ENCODE measurements at regions not wholly inside any gene's neighbourhood (a gene's known extent, or its start where the extent isn't known, plus 50 kb on each side); places are given as distances from the start of the nearest gene placed in this dataset.

- TF ChIP-seq YY1 (IDR thresholded peaks at IDR 0.05; ENCODE audit: insufficient read depth, insufficient read length) (no peak), ZNF274 (IDR thresholded peaks at IDR 0.05; ENCODE audit: low read depth, low read length) (no peak), SUZ12 (IDR thresholded peaks at IDR 0.05; ENCODE audit: extremely low read depth, insufficient read depth, insufficient read length) (no peak)
Measured at GRCh38 chr4:67393007-67393406, 152.3 kb downstream of the CENPC start.

All from NT2/D1 (cell line).